ENCODE measurements at regions not wholly inside any gene's neighbourhood (a gene's known extent, or its start where the extent isn't known, plus 50 kb on each side); places are given as distances from the start of the nearest gene placed in this dataset.

DNA sequence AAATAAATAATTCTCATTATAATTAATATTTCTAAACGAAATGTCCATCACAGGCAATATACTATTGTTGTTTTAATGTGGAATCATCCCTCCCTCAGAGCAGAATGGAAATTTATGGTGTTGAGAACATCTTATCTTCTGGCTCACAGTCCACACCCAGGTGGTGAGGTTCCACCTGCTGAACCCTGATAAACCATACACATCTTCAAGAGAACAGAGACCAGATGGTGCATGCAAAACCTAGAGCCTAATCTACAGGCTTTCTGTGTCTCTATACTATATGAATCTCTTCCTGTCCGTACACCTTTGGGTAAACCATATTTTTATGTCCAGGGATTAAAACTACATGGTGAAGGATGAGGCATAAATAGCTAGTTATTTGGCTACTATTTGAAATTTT lies 52.3 kb upstream of the UFL1 start:
- Mint-ChIP-seq H3K27me3 (ENCODE audit: insufficient read depth, low read depth, poor library complexity) (no peaks in the 10 kb centered on the region), H3K27ac (no peak overlapping the region), H3K4me3 (no peak overlapping the region), H3K4me1 (no peaks in the 10 kb centered on the region), H3K9me3 (no peaks in the 10 kb centered on the region), H3K36me3 (ENCODE audit: low read depth) (no peaks in the 10 kb centered on the region)
- no peak for ATAC-seq
- TF ChIP-seq ZNF331 (CRISPR knock-in tag; IDR thresholded peaks at IDR 0.05; ENCODE audit: low read depth) (no peak), JUNB (IDR thresholded peaks at IDR 0.05; ENCODE audit: unreplicated experiment) (no peak), CTCF (conservative IDR thresholded peaks at IDR 0.05; ENCODE audit: low read depth in 2 of 2) (no peak), ETS1 (IDR thresholded peaks at IDR 0.05) (no peak), CREB1 (CRISPR knock-in tag; IDR thresholded peaks at IDR 0.05; ENCODE audit: low read depth) (no peak), ZNF462 (CRISPR knock-in tag; IDR thresholded peaks at IDR 0.05) (no peak), NANOG (IDR thresholded peaks at IDR 0.05; ENCODE audit: borderline replicate concordance) (no peak), POLR2AphosphoS5 (IDR thresholded peaks at IDR 0.05; ENCODE audit: low read depth) (no peak), STAT1 (IDR thresholded peaks at IDR 0.05; ENCODE audit: unreplicated experiment) (no peak), ZNF114 (CRISPR knock-in tag; IDR thresholded peaks at IDR 0.05) (no peak), EZH2 (IDR thresholded peaks at IDR 0.05; ENCODE audit: low read depth, unreplicated experiment) (no peak), EZH2phosphoT487 (IDR thresholded peaks at IDR 0.05; ENCODE audit: unreplicated experiment) (no peak)
- TF ChIP-seq, protein P1, sequence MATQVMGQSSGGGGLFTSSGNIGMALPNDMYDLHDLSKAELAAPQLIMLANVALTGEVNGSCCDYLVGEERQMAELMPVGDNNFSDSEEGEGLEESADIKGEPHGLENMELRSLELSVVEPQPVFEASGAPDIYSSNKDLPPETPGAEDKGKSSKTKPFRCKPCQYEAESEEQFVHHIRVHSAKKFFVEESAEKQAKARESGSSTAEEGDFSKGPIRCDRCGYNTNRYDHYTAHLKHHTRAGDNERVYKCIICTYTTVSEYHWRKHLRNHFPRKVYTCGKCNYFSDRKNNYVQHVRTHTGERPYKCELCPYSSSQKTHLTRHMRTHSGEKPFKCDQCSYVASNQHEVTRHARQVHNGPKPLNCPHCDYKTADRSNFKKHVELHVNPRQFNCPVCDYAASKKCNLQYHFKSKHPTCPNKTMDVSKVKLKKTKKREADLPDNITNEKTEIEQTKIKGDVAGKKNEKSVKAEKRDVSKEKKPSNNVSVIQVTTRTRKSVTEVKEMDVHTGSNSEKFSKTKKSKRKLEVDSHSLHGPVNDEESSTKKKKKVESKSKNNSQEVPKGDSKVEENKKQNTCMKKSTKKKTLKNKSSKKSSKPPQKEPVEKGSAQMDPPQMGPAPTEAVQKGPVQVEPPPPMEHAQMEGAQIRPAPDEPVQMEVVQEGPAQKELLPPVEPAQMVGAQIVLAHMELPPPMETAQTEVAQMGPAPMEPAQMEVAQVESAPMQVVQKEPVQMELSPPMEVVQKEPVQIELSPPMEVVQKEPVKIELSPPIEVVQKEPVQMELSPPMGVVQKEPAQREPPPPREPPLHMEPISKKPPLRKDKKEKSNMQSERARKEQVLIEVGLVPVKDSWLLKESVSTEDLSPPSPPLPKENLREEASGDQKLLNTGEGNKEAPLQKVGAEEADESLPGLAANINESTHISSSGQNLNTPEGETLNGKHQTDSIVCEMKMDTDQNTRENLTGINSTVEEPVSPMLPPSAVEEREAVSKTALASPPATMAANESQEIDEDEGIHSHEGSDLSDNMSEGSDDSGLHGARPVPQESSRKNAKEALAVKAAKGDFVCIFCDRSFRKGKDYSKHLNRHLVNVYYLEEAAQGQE (IDR thresholded peaks at IDR 0.05; ENCODE audit: unreplicated experiment), result no peak
- no peak overlapping the region for H2AFZ ChIP-seq
- no peak overlapping the region for H3K27ac ChIP-seq (ENCODE audit: low read depth)
- H4K20me1 ChIP-seq (replicated peaks; ENCODE audit: insufficient read depth), result no peaks in the 10 kb centered on the region
- no peak overlapping the region for H3K4me2 ChIP-seq
- no peaks in the 10 kb centered on the region for H3K27me3 ChIP-seq (ENCODE audit: insufficient read depth)
- H3K4me1 ChIP-seq (ENCODE audit: insufficient read depth), result no peaks in the 10 kb centered on the region
- no peaks in the 10 kb centered on the region for H3F3A ChIP-seq (replicated peaks; ENCODE audit: low read depth)
- no peaks in the 10 kb centered on the region for H3K79me2 ChIP-seq (replicated peaks; ENCODE audit: insufficient read depth)
- no peaks in the 10 kb centered on the region for H3K9me2 ChIP-seq (ENCODE audit: insufficient read depth)
- H3K36me3 ChIP-seq (ENCODE audit: insufficient read depth), result no peaks in the 10 kb centered on the region
- DNase-seq (ENCODE audit: low spot score), result no peak
- no peak overlapping the region for H3K4me3 ChIP-seq

Measured in GM23338 (cell line).